WI38 (cell line): ENCODE measurements at regions not wholly inside any gene's neighbourhood (a gene's known extent, or its start where the extent isn't known, plus 50 kb on each side); places are given as distances from the start of the nearest gene placed in this dataset.

Experiments
- H3K4me3 ChIP-seq: 2 replicates; pipeline ENCODE4 v1.5.1; 2011; ENCODE audit warnings: low read depth, mild to moderate bottlenecking, control low read depth, low read length
- CTCF ChIP-seq: IDR thresholded peaks from 2 replicates; pipeline ENCODE4 v1.5.1; 2012; ENCODE audit warnings: low read depth, mild to moderate bottlenecking, control low read depth, low read length

DNA sequence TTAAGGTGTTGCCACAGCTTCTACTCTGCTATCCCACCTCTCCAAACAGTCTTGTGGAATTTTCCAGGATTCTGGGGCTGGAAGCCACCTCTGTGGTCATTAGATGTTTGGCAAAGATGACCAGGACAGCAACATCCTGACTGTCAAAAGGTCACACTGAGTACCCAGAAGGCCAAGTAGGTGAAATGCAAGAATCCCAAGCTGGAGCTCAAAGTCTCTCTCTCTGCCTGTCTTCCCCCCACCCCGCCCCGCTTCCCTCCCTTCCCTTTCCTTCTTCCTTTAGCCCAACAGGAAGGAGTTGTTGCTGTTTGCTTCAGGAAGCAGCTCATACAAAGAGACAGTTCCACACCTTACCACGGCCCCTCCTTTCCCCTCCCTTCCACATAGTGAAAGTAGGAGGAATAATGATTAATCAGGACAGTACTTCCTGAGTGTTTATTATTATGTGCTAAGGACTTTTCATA lies 75.6 kb upstream of the SLC2A1 start:
- no peak for TF ChIP-seq CTCF
- no peak overlapping the region for H3K4me3 ChIP-seq

- TF ChIP-seq CTCF: no peak
- H3K4me3 ChIP-seq: no peak overlapping the region
These were observed 72.9 kb upstream of the SLC2A1 start for GRCh38 chr1:43031316-43032203.

DNA sequence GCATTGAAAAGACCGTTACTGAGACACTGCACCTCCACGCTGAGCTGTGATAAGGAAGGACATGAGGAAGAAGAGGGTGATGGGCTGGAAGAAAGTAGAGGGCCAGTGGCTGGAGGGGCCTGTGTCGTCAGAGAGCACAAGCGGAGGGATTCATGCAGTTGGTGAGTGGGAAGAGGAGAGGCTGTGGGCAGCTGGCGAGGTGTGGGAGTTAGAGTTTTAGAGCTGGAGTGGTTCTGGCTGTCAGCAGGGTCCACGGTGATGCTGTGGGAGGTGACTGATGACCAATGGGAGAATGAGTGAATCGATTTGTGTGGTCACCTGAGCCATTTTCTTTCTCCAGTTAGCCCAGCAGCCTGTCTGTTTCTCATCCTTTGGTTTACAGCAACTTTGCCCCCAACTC lies 66.2 kb upstream of the SLC2A1 start:
- no peak overlapping the region for H3K4me3 ChIP-seq
- no peak for TF ChIP-seq CTCF

DNA sequence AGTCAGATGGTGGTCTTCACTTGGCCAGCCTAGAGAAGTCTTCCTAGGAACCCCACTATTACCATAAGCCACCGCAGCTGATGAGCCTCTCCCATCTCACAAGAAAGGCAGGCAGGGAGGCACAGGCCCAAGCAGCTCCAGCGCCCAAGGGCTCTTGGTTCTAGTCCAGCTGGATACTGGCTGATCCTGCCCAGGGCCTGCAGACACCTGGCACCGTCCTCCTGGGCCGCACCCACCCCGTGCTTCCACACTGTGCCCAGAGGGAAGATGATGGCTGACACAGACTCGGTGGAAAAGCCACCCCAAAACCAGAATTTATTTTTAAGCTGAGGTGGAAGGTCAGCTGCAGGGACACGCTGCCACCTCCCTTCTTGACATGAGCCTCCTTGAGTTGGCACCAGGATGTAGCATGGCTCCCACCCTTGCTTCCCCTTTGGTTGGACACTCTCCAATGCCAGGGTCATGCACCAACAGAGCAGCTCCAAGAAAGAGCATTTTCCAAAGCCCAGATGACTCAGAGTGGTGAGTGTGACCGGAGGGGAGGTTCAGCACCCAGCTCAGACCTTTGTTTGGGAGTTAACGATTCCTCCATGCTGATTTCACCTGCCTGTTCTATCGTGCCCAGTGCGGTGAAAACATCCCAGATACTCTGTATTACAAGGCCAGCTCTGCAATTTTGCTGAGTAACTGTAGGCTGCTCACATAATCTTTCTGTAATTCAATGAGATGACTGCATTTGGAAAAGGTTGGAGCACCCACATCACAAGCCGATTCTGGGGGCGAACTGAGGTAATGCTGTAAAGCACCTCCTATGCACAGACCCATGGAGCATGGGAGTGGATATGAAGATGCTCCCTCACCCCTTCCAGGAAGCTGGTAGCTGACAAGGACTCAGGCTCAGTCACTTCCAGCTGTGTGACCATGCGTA lies 63.1 kb upstream of the SLC2A1 start:
- no peak for TF ChIP-seq CTCF
- H3K4me3 ChIP-seq: no peak overlapping the region

- no peak for TF ChIP-seq CTCF
These were observed 60.6 kb upstream of the SLC2A1 start for GRCh38 chr1:43019226-43019625.

DNA sequence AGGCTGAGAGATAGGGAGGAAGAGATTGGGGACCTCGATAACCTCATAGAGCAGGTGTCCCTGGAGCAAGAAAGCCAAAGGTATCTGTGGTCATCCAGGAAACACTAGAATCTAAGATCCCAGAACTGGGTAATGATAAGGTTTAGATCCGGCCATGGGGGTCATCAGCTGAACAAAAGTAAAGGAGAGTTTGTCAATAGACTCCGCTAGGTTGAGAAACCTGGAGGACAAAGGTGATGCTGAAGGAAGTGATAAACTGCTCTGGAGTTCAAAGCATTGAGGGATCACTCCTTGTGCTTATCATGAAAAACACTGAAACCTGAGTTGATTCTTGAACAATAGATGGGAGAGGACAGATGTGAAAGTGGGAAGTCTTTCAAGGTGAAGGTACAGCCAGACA lies 59.5 kb upstream of the SLC2A1 start:
- H3K4me3 ChIP-seq: no peak overlapping the region
- no peak for TF ChIP-seq CTCF

More at GRCh38 chr1:43019226-43019625, 60.6 kb upstream of the SLC2A1 start:
- no peak overlapping the region for H3K4me3 ChIP-seq
